SK-N-MC (cell line): ENCODE measurements at regions not wholly inside any gene's neighbourhood (a gene's known extent, or its start where the extent isn't known, plus 50 kb on each side); places are given as distances from the start of the nearest gene placed in this dataset.

Source experiments
- EZH2 ChIP-seq: fragments of 200-600 bp; sonication (generic); IDR thresholded peaks from one replicate; pipeline ENCODE4 v1.6.1; 2017; ENCODE audit warnings: antibody characterized with exemption
- FOXP2 ChIP-seq: optimal IDR thresholded peaks from 2 replicates; pipeline ENCODE3; 2011; ENCODE audit warnings: mild to moderate bottlenecking, moderate library complexity; ENCODE audit not compliant: insufficient read depth; ENCODE audit errors: extremely low read length, control extremely low read depth
- POLR2AphosphoS5 ChIP-seq: IDR thresholded peaks from 2 replicates; pipeline ENCODE4 v1.6.1; 2012; ENCODE audit warnings: mild to moderate bottlenecking, low read depth, low read length, borderline replicate concordance

DNA sequence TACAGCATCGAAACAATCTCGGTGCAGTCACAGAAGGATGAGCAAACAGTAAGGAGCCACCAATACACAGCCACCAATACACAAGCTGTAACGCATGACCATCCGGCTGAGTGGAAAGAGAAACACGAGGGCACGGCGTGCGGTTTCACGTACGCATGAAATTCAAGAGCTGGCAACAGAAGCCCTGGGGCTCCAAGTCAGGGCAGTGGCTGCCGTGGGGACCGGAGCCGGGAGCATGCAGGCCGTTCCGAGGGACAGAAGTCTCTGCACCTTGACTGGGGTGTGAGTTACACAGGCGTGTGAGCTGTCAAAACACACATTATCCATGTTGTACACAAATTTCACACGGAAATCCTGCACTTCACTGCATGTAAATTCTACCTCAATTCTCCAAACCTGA is 50.6 kb upstream of the METRNL start:
- TF ChIP-seq EZH2 (no peak), POLR2AphosphoS5 (no peak), FOXP2 (no peak)
